B cell (primary cell): ENCODE measurements at regions not wholly inside any gene's neighbourhood (a gene's known extent, or its start where the extent isn't known, plus 50 kb on each side); places are given as distances from the start of the nearest gene placed in this dataset.

ENCODE experiments used
- ATAC-seq: fragments of 200-7000 bp; cut with Tn5 transposase; one replicate; pipeline ENCODE4 v1.10.0; 2021; ENCODE audit warnings: low read depth, mild to moderate bottlenecking, moderate number of reproducible peaks, moderate library complexity
- CTCF ChIA-PET: fragments of 350-600 bp; sonication (Branson Sonifier 250); formaldehyde crosslinking; loops from one replicate; lab custom pipeline; 2021; ENCODE audit warnings: antibody characterized with exemption, inconsistent platforms; lab: Charles Lee
- POLR2A ChIA-PET: fragments of 350-600 bp; sonication (Branson Sonifier 250); formaldehyde crosslinking; loops from one replicate; lab custom pipeline; 2021; ENCODE audit warnings: antibody characterized with exemption; lab: Charles Lee
- DNase-seq: peaks from one replicate; pipeline ENCODE4 v3.0.0; 2013
- H2AFZ ChIP-seq: 2 replicates; pipeline ENCODE4 v1.6.1; 2012; ENCODE audit warnings: mild to moderate bottlenecking, low read depth, low read length; ENCODE audit not compliant: insufficient read depth, poor library complexity, severe bottlenecking
- H3K27ac ChIP-seq, 2 donors: 1 replicate in 1 of 2; 2 replicates in 1 of 2; pipeline ENCODE4 v1.5.1; 2012 to 2013; ENCODE audit warnings: low read length in 2 of 2, mild to moderate bottlenecking in 2 of 2, moderate library complexity in 1 of 2
- H3K27me3 ChIP-seq, 4 experiments: fragments of 200-600 bp in 1 of 4; sonication (generic) in 1 of 4; replicated peaks in 1 of 4; 1 replicate in 2 of 4; 2 replicates in 2 of 4; pipeline versions ENCODE4 v1.6.1 to v1.7.0; 2013 to 2016; ENCODE audit warnings: low read length in 3 of 4, mild to moderate bottlenecking in 2 of 4, mixed read lengths in 1 of 4, moderate library complexity in 1 of 4; ENCODE audit not compliant: insufficient read depth in 4 of 4, control insufficient read depth in 3 of 4; ENCODE audit errors: control extremely low read depth in 1 of 4
- H3K36me3 ChIP-seq, 2 experiments: replicated peaks in 1 of 2; 1 replicate in 1 of 2; 2 replicates in 1 of 2; pipeline versions ENCODE4 v1.6.1 to v1.7.1; 2013; ENCODE audit warnings: low read length in 1 of 2; ENCODE audit not compliant: insufficient read depth in 2 of 2, control insufficient read depth in 1 of 2; ENCODE audit errors: control extremely low read depth in 1 of 2, extremely low read depth in 1 of 2
- H3K4me1 ChIP-seq, 2 donors: fragments of 200-600 bp in 1 of 2; sonication (generic) in 1 of 2; 1 replicate in 1 of 2; 2 replicates in 1 of 2; pipeline versions ENCODE4 v1.5.1 to v1.6.1; 2013 to 2017; ENCODE audit warnings: low read length in 2 of 2; ENCODE audit not compliant: control insufficient read depth in 2 of 2, insufficient read depth in 2 of 2
- H3K4me2 ChIP-seq: replicated peaks from 2 replicates; pipeline ENCODE3; 2012; ENCODE audit warnings: mild to moderate bottlenecking, low read depth, low read length; ENCODE audit not compliant: poor library complexity, severe bottlenecking
- H3K4me3 ChIP-seq, 5 experiments: fragments of 200-600 bp in 1 of 5; sonication (generic) in 1 of 5; 1 replicate in 3 of 5; 2 replicates in 2 of 5; pipeline versions ENCODE4 v1.5.1 to v1.7.0; 2011 to 2016; ENCODE audit warnings: low read length in 4 of 5, mild to moderate bottlenecking in 4 of 5, low read depth in 2 of 5, control low read depth in 1 of 5, moderate library complexity in 1 of 5; ENCODE audit not compliant: insufficient read depth in 1 of 5; ENCODE audit errors: control extremely low read depth in 1 of 5, extremely low read depth in 1 of 5
- H3K79me2 ChIP-seq: fragments of 200-600 bp; sonication (generic); one replicate; pipeline ENCODE4 v1.6.0; 2016; ENCODE audit warnings: low read length; ENCODE audit not compliant: control insufficient read depth, insufficient read depth
- H3K9ac ChIP-seq: fragments of 200-600 bp; sonication (generic); 2 replicates; pipeline ENCODE4 v1.6.1; 2017; ENCODE audit warnings: mild to moderate bottlenecking, low read length, moderate library complexity
- H3K9me3 ChIP-seq, 3 donors: one replicate each; pipeline versions ENCODE4 v1.6.1 to v1.7.1; 2013; ENCODE audit warnings: low read length in 2 of 3; ENCODE audit not compliant: control insufficient read depth in 2 of 3, insufficient read depth in 1 of 3; ENCODE audit errors: control extremely low read depth in 1 of 3
- H4K20me1 ChIP-seq: 2 replicates; pipeline ENCODE4 v1.6.0; 2012; ENCODE audit warnings: mild to moderate bottlenecking, low read length; ENCODE audit not compliant: insufficient read depth, control insufficient read depth, poor library complexity, severe bottlenecking
- H3K27ac Mint-ChIP-seq: one replicate; pipeline ENCODE4 v1.8.0; 2021; ENCODE audit warnings: mixed read lengths
- H3K27me3 Mint-ChIP-seq: one replicate; pipeline ENCODE4 v1.8.0; 2021; ENCODE audit warnings: mixed read lengths
- H3K4me1 Mint-ChIP-seq: one replicate; pipeline ENCODE4 v1.8.0; 2021; ENCODE audit warnings: mixed read lengths
- H3K4me3 Mint-ChIP-seq: one replicate; pipeline ENCODE4 v1.8.0; 2021; ENCODE audit warnings: mixed read lengths
- H3K9me3 Mint-ChIP-seq: one replicate; pipeline ENCODE4 v1.8.0; 2022; ENCODE audit warnings: mixed read lengths; ENCODE audit not compliant: insufficient read depth
- EZH2 ChIP-seq: IDR thresholded peaks from 2 replicates; pipeline ENCODE4 v1.6.1; 2012; ENCODE audit warnings: borderline replicate concordance, low read depth, mild to moderate bottlenecking, moderate library complexity, low read length; ENCODE audit not compliant: insufficient read depth, poor library complexity, severe bottlenecking
- WGBS: methylation state at CpG from one replicate; pipeline ENCODE4 v1.1.5; 2013; ENCODE audit warnings: missing lambda C conversion rate; ENCODE audit not compliant: insufficient coverage; 5-methylcytosine and 5-hydroxymethylcytosine counted together
- intact Hi-C: fragments of 100-400 bp; cut with micrococcal nuclease; formaldehyde crosslinking; loops from one replicate; pipeline ENCODE4 v1.10.0; 2022
- TF ChIP-seq, protein P1 (sequence below): fragments of 200-600 bp; IDR thresholded peaks from one replicate; pipeline ENCODE4 v1.8.0; 2022; ENCODE audit warnings: antibody characterized with exemption, mild to moderate bottlenecking

DNA sequence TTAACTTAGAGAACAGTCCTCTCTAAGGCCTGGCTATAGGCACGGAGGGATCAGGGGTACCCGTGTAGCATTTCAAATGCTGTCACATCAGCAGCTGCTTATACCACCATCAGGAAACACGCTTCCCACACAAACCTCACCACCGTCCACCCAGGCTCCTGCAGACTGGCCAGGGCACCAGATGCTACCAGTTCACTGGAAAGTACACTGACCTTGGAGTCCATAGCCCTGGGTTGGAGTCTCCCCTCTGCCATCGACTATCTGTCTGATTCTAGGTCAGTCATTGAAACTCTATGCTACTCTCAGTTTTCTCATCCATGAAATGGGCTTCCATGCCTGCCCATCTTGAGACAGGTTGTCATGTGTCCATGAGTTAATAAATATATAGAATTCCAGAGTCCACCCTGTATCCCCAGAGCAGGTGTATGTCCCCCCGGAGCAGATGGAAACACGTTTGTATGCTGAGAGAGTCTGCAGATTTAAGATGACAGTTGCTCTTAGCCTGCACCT lies 156.0 kb upstream of the SMAD3 start:
- no peak overlapping the region for H3K4me2 ChIP-seq
- no peaks in the 10 kb centered on the region for H4K20me1 ChIP-seq
- ChIA-PET CTCF (no interaction called here), POLR2A (no interaction called here)
- 74% methylated on average over 7 of the region's 7 CpGs for WGBS
- ATAC-seq, result no peak
- peaks cover 20 to 22% of the 10 kb centered on the region in 2 donors for H3K4me1 ChIP-seq
- H3K27me3 Mint-ChIP-seq, result peaks cover 12% of the 10 kb centered on the region
- intact Hi-C loops, result no loop called here
- H3K4me3 Mint-ChIP-seq, result no peak overlapping the region
- H3K4me1 Mint-ChIP-seq, result peaks cover 32% of the 10 kb centered on the region
- H3K27me3 ChIP-seq, result no peaks in the 10 kb centered on the region
- no peaks in the 10 kb centered on the region for H3K79me2 ChIP-seq
- H3K9me3 Mint-ChIP-seq, result no peaks in the 10 kb centered on the region
- no peak overlapping the region for H2AFZ ChIP-seq
- H3K27ac Mint-ChIP-seq, result no peak overlapping the region
- DNase-seq, result no peak
- no peak overlapping the region for H3K4me3 ChIP-seq
- TF ChIP-seq, protein P1, sequence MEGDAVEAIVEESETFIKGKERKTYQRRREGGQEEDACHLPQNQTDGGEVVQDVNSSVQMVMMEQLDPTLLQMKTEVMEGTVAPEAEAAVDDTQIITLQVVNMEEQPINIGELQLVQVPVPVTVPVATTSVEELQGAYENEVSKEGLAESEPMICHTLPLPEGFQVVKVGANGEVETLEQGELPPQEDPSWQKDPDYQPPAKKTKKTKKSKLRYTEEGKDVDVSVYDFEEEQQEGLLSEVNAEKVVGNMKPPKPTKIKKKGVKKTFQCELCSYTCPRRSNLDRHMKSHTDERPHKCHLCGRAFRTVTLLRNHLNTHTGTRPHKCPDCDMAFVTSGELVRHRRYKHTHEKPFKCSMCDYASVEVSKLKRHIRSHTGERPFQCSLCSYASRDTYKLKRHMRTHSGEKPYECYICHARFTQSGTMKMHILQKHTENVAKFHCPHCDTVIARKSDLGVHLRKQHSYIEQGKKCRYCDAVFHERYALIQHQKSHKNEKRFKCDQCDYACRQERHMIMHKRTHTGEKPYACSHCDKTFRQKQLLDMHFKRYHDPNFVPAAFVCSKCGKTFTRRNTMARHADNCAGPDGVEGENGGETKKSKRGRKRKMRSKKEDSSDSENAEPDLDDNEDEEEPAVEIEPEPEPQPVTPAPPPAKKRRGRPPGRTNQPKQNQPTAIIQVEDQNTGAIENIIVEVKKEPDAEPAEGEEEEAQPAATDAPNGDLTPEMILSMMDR, result no peak
- no peak for TF ChIP-seq EZH2
- H3K9me3 ChIP-seq, result peaks cover 0 to 4% (median 0%) of the 10 kb centered on the region in 3 donors
- H3K27ac ChIP-seq, result no peak overlapping the region
- no peak overlapping the region for H3K9ac ChIP-seq
- H3K36me3 ChIP-seq, result no peaks in the 10 kb centered on the region

DNA sequence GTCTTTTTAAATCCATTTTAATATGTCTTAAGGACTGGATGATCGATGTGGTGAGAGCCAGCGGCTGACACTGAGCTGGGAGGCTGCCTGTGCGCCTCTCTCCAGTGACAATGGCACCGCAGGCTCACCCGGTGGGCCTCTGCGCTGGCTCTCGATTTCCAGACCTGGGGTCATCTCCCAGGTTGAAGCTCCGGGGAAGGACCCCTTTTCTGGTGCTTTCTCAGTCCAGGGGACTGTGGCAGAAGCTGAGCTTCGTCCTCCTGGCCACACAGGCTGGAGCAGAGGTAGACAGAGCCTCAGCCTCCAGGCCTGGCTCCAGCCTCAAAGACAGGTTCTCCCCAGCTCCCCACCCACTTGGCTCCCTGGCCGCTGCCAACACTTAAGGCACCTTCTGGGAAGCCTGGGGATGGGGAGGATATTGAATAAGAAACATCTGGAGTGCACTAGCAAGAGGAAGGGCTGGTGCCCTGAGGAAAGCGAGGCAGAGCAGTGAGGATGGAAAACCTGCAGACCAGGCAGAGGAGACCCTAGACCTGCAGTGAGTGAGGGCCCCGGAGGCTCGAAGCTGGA lies 154.2 kb upstream of the SMAD3 start:
- no peak overlapping the region for H3K4me3 ChIP-seq
- ChIA-PET POLR2A (interaction anchor here (0.5 kb wide), 1 partner anchor 447 kb away, joined by 8 read pairs; no protein-coding TSS in a partner anchor), CTCF (interaction anchor here (0.9 to 1.0 kb wide), 2 partner anchors 9 to 12 kb away, joined by 3 read pairs; no protein-coding TSS in a partner anchor)
- no peaks in the 10 kb centered on the region for H4K20me1 ChIP-seq
- H3K27ac ChIP-seq, result no peak overlapping the region
- no peak overlapping the region for H3K27ac Mint-ChIP-seq
- no peaks in the 10 kb centered on the region for H3K9me3 Mint-ChIP-seq
- H3K27me3 ChIP-seq, result peaks cover 0 to 8% (median 0%) of the 10 kb centered on the region in 4 experiments
- intact Hi-C loops, result no loop called here
- H3K4me1 Mint-ChIP-seq, result peaks cover 32% of the 10 kb centered on the region
- no peak for TF ChIP-seq EZH2
- TF ChIP-seq, protein P1, result no peak
- H3K9ac ChIP-seq, result no peak overlapping the region
- H3K4me1 ChIP-seq, result peaks cover 20 to 22% of the 10 kb centered on the region in 2 donors
- DNase-seq, result no peak
- no peak for ATAC-seq
- H3K4me3 Mint-ChIP-seq, result no peak overlapping the region
- H3K27me3 Mint-ChIP-seq, result peaks cover 23% of the 10 kb centered on the region
- H3K4me2 ChIP-seq, result no peak overlapping the region
- H3K9me3 ChIP-seq, result peaks cover 0 to 4% (median 0%) of the 10 kb centered on the region in 3 donors
- 98% methylated on average over 10 of the region's 13 CpGs for WGBS
- H3K36me3 ChIP-seq, result no peaks in the 10 kb centered on the region
- no peaks in the 10 kb centered on the region for H3K79me2 ChIP-seq
- no peak overlapping the region for H2AFZ ChIP-seq
